ENCODE measurements at regions not wholly inside any gene's neighbourhood (a gene's known extent, or its start where the extent isn't known, plus 50 kb on each side); places are given as distances from the start of the nearest gene placed in this dataset.
"Not testable (repeated sequence)": the region's sequence is repeated elsewhere in the genome, so short reads cannot be mapped to it uniquely, and the experiment has no call there.

GRCh38 chr18:10319914-10320600, 134.4 kb upstream of the APCDD1 start:
- no peak for DNase-seq

GRCh38 chr18:10320791-10321190, 133.6 kb upstream of the APCDD1 start:
- DNase-seq: no peak

- no peak for DNase-seq
Measured at GRCh38 chr18:10321576-10321975, 132.9 kb upstream of the APCDD1 start.

GRCh38 chr18:10322004-10322403, 132.4 kb upstream of the APCDD1 start:
- DNase-seq: no peak

GRCh38 chr18:10322435-10322834, 132.0 kb upstream of the APCDD1 start:
- no peak for DNase-seq

- no peak for DNase-seq
Measured at GRCh38 chr18:10329101-10329500, 125.3 kb upstream of the APCDD1 start.

- no peak for DNase-seq
Measured at GRCh38 chr18:10330428-10330827, 124.0 kb upstream of the APCDD1 start.

- DNase-seq: no peak
Measured at GRCh38 chr18:10332452-10332851, 122.0 kb upstream of the APCDD1 start.

- DNase-seq: no peak
Measured at GRCh38 chr18:10336749-10337350, 117.6 kb upstream of the APCDD1 start.

GRCh38 chr18:10340821-10341220, 113.6 kb upstream of the APCDD1 start:
- no peak for DNase-seq

- no peak for DNase-seq
Measured at GRCh38 chr18:10343778-10344177, 110.7 kb upstream of the APCDD1 start.

GRCh38 chr18:10346749-10347415, 107.6 kb upstream of the APCDD1 start:
- no peak for DNase-seq

- DNase-seq: no peak
Measured at GRCh38 chr18:10349561-10349960, 104.9 kb upstream of the APCDD1 start.

GRCh38 chr18:10350661-10351060, 103.8 kb upstream of the APCDD1 start:
- DNase-seq: no peak

- DNase-seq: no peak
Measured at GRCh38 chr18:10351219-10351818, 103.1 kb upstream of the APCDD1 start.

GRCh38 chr18:10351858-10352257, 102.6 kb upstream of the APCDD1 start:
- DNase-seq: no peak

- DNase-seq: no peak
Measured at GRCh38 chr18:10352671-10353070, 101.8 kb upstream of the APCDD1 start.

GRCh38 chr18:10353791-10354190, 100.6 kb upstream of the APCDD1 start:
- no peak for DNase-seq

GRCh38 chr18:10354241-10354811, 100.1 kb upstream of the APCDD1 start:
- no peak for DNase-seq

GRCh38 chr18:10354890-10355289, 99.5 kb upstream of the APCDD1 start:
- DNase-seq: no peak

- not testable (repeated sequence) for DNase-seq
Measured at GRCh38 chr18:10356999-10357398, 97.4 kb upstream of the APCDD1 start.

- no peak for DNase-seq
Measured at GRCh38 chr18:10361660-10362059, 92.8 kb upstream of the APCDD1 start.

GRCh38 chr18:10365021-10365500, 89.4 kb upstream of the APCDD1 start:
- no peak for DNase-seq

Measured in NCI-H1105 (cell line).